Stimulated activated CD4-positive, alpha-beta T cell treated with anti-CD3 and anti-CD28 coated beads, Interleukin-15, amount 100 ng/mL, for 1 hour (primary cell): ENCODE measurements at regions not wholly inside any gene's neighbourhood (a gene's known extent, or its start where the extent isn't known, plus 50 kb on each side); places are given as distances from the start of the nearest gene placed in this dataset.
"Not testable (repeated sequence)": the region's sequence is repeated elsewhere in the genome, so short reads cannot be mapped to it uniquely, and the experiment has no call there.

Source experiments
- DNase-seq, 2 donors: peaks; one replicate each; pipeline ENCODE4 v3.0.0-alpha.2; 2020; ENCODE audit warnings: low read depth in 1 of 2, low spot score in 1 of 2

DNA sequence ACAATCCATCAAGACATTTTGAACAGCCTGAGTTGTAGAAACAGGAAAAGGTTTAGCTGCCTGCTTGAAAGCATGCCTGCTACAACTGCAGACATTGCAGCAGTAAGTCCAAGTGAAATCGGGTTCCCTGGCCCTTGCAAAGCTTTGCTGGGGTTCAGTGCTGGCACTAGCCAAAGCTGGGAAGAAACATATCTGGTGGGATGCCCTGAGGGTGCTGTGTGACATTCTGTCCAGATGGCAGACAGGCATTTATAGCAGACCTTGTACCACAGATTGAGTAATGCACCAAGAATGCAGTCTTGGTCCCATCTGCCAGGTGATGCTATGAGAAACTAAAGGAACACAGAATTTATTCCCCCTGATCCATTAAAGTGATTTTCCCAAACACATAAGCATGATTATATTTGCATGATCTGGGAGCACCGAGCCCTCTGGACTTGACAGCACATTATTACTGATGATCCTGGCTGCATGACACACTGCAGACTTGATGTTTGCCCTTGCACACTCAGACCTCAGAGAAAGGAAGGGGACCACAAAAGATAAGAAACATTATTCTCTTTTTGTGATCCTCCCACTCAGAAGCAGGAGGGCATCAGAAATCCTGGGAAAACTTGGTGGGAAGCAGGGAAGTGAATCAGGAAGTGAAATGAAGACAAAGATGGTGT lies 223.7 kb upstream of the FAM78B start:
- no peak for DNase-seq

DNA sequence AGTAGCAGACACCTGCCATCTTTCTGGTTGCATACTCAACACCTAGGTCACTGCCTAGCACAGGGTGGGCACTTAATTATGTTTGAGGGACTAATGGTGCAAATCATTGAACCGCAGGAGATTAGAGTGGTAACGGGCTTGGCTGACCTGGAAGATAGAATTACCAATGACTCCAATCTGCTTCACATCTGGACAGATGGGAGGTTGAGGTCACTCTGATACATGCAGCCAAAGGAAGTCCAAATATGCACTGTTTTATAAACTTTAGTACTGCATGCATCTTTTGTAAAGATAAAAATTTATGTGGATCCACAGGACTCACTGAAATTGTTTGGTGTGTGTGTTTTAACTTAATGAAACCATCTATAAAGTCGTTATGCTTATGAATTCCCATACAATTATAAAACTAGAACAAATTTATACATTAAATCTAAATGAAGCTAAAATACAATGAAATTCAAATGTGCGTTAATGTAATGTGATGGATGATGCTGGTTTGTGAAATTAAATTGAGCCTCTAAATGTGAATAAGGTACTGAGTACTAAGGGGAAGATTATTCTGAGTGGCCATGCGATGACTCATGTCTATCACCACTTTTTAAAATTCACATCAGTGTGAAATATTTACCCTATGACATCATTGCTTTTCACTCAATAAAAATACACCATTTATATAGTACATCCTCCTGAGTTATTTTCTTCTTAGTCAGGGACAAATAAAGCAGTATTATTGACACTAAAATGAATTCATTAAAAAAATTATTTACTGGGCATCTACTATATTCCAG lies 224.7 kb upstream of the FAM78B start:
- no peak for DNase-seq

DNA sequence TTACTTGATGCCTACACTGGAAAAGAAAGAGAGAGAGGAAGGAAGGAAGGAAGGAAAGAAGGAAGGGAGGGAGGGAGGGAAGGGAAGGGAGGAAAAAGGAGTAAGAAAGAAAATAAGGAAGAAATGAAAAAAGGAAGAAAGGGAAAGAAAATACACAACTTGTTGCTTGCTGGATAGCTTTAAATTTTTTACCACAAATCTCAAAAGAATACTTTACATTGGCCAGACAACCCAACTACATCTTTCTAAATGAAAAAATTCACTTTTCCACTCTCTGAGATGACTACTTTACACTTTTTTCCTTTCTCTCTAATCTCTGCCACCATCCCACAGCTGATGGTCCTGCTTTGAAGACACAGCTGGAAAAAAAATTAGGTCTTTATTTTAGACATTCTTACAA lies 228.9 kb upstream of the FAM78B start:
- no peak for DNase-seq

DNA sequence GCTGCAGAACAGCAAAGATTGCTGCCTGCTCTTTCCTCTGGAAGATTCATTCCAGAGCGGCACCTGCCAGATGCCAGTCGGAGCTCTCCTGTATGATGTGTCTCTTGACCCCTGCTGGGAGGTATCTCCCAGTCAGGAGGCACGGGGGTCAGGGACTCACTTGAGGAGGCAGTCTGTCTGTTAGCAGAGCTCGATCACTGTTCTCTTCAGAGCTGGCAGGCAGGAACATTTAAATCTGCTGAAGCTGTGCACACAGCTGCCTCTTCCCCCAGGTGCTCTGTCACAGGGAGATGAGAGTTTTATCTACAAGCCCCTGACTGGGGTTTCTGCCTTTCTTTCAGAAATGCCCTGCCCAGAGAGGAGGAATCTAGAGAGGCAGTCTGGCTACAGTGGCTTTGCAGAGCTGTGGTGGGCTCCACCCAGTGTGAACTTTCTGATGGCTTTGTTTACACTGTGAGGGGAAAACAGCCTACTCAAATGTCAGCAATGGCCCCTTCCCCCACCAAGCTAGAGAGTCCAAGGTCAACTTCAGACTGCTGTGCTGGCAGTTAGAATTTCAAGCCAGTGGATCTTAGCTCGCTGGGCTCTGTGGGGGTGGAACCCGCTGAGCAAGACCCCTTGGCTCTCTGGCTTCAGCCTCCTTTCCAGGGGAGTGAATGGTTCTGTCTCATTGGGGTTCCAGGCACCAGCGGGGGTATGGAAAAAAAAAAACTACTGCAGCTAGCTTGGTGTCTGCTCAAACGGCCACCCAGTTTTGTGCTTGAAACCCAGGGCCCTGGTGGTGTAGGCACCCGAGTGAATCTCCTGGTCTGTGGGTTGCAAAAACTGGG lies 242.7 kb upstream of the FAM78B start:
- not testable (repeated sequence) for DNase-seq

DNA sequence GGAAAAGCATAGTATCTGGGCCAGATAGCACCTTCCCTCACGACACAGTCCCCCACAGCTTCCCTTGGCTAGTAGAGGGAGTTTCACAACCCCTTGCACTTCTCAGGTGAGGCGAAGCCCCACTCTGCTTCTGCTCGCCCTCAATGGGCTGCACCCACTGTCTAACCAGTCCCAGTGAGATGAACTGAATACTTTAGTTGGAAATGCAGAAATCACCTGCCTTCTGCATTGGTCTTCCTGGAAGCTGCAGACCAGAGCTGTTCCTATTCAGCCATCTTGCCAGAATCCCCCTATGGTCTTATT lies 243.2 kb upstream of the FAM78B start:
- no peak for DNase-seq

DNA sequence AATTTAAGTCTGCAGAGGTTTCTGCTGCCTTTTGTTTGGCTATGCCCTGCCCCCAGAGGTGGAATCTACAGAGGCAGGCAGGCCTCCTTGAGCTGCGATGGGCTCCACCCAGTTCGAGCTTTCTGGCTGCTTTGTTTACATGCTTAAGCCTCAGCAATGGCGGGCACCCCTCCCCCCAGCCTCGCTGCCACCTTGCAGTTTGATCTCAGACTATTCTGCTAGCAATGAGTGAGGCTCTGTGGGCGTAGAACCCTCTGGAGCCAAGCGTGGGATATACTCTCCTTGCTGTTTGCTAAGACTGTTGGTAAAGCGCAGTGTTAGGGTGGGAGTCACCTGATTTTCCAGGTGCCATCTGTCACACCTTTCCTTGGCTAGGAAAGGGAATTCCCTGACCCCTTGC lies 250.0 kb upstream of the FAM78B start:
- not testable (repeated sequence) for DNase-seq

DNA sequence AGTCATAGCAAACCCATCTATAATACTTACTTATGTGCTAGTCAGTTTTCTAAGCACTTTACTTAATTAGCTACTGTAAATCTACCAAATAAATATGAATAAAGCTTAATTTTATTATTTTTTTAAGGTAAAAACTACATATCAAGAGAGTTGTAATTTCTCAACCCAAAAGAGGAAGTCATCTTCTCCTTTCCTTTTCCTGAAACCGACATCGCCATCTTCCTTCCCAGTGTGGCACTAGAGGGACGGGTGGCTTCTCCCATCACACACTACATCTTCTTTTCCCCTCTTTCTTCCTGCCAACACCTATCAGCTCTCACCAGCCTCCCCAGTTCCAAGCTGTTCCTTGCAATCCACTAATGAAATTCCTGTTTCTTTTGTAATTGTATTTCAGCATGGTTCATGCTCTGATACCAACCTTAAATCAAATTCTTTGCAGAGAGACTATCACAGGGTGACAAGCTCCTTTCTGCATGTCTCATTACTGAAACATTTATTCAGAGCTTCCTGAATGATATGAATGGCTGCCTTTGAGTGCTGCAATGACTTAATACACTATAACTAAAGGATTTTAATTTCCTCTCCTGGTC lies 251.6 kb upstream of the FAM78B start:
- DNase-seq: no peak

DNA sequence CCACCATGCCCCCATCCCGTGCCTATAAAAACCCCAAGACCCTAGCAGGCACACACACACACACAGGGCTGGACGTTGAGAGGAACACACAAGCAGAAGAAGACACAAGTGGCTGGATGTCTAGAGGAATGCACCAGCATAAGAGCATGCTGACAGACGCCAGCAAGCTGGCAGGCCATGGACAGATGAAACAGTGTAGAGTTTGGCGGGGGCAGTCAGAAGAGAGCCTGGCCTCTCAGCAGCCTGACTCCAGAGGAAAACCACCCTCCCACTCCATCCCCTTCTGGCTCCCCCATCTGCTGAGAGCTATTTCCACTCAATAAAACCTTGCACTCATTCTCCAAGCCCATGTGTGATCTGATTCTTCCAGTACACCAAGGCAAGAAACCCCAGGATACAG lies 255.8 kb upstream of the FAM78B start:
- DNase-seq: not testable (repeated sequence)

DNA sequence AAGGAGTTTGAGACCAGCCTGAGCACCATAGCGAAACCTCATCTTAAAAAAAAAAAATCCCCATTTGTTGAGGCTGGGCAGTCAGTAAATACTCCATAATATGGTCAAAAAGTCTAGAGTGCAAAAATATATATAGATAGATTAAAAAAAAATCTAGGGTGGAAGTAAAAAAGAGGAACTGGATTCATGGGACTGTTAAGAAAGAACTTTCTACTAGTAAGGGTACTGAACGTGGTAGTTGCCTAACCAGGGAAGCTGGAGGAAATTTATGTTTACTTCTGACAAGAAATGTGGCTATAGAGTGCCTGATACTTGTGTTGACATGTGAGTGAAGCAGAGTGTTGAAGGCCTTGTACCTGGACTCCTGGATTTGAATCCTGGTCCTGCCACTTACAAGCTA lies 265.9 kb upstream of the FAM78B start:
- DNase-seq: no peak

DNA sequence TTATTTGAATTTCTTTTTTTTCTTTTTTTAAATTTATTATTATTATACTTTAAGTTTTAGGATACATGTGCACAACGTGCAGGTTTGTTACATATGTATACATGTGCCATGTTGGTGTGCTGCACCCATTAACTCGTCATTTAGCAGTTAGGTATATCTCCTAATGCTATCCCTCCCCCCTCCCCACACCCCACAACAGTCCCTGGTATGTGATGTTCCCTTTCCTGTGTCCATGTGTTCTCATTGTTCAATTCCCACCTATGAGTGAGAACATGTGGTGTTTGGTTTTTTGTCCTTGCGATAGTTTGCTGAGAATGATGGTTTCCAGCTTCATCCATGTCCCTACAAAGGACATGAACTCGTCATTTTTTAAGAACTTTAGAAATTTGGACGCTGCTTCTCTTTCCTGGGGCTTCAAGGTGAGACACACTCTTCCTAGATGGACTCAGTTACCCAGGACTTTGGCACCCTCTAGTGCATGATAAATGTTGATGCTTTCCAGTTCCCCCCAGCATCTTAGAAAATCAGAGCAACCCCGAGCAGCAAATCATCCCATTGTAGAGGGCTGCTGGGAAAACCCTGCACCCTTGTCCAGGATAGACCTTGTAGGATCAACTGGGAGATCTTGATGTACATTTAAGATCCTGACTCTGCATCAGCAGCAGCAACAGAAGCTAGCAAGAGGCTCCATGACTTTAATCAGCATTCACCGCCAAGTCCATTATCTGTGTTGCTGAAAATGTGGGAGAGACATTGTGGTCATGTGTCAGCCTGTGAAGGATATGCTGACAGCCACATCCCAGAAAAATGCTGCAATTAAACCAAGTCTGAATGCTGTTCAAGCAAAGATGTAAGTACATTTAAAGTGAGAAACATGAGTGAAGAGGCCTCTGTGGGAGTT lies 266.9 kb upstream of the FAM78B start:
- DNase-seq: not testable (repeated sequence)

DNA sequence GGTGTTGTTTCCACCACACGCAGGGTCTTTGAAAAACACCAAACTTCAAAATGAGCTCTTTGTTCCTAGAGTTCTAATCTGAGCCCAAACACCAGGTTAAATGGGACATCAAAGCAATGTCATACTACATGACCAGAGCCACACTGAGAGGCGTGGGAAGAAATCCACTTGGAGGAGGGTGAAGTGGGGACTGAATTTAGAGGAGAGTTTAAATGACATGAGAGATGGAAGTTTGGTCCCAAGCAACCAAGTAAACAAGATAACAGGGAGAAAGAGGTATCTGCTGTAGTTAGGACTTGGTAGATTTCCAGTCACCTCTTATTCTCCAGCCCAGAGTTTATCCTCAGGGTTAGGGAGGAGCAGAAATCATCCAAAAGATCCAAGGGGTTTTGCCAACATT lies 290.9 kb upstream of the FAM78B start:
- no peak for DNase-seq

DNA sequence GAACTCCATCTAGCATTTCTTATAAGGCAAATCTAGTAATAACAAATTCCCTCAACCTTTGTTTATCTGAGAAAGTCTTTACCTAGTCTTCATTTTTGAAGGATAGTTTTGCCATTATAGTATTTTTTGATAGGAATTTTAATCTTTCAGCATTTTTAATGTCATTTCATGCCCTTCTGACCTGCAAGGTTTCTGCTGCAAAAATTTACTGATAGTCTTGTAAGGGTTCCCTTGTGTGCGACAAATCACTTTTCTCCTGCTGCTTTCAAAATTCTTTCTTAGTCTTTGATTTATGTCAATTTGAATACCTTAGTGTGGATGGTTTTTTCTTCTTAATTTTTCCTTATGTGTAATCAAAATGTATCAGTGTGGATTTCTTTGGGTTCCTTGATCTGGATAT lies 297.5 kb upstream of the FAM78B start:
- no peak for DNase-seq

DNA sequence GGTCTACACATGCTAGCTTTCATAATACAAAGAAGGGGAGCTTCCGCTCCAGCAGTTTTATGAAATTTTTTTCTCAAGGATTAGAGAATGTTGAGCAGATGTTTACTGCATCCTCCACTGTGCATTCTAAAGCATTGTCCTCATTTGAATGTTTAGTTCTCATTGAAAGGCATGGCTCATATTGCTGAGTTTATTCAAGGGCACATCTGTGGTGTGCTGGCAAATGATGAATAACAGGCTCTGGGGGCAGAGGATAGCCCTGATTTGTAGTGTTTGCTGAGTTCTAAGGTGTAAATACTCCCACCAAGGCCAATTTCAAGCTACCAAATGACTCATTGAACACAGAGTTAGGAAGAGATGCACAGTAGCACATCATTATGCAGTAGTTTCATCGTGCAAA lies 303.2 kb upstream of the FAM78B start:
- DNase-seq: no peak

DNA sequence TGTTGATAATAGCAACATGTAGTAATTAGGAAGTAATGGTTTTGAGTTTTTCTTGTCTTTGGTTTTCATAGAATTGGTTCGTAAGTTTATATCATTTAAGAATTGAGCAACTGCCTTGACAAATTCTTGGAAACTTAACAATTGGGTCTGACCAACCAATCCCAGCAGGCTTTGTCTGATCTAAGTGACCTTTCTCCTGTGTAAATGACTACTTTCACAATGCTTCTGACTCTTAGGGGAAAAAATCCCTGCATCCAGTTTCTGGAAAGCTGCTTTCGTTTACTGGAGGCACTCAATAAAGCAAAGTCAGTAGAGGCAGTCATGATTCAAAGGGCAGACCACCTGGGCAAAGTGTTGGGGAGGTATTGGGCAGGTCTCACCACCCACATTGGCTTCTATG lies 303.6 kb upstream of the FAM78B start:
- DNase-seq: no peak

DNA sequence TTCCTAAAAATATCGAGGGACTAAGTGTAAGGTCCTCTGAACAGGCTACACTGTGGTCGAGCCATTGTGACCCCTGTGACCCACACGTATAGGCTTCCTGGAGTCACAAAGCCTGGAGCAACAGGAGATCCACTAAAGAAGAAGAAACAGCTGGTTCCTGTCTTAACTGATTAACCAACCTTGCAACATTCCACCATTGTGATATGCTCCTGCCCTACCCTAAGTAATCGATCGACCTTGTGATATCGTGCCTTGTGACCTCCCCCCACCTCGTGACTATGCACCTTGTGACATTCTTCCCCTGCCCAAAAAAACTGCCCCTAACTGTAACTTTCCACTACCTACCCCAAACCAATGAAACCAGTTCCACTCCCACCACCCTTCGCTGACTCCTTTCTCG lies 304.6 kb upstream of the FAM78B start:
- DNase-seq: no peak

DNA sequence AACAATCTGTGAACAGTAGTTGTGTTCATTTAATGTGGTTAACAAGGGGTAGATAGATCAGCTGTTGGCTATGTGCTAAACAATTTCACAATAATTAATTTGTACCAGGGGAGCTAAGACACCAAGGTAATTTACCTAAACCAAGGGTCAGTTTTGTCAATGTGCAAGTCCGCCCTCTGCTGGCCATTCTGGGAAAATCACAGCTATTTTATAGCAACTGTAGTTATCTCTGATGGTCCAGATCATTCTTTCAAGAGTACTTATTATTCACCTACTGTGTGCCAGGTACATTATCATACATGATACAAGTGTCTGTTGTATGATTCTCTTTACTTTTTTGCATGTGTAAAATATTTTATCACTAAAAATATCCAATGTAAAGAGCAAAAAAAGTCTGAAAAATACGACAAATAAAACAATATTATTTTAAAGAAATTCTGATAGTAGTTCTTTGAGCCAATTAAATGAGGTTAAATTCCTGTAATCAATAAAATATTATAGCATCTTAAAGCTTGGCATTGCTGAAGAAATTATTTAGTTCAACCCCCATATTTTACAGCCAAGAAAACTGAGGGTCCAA lies 312.3 kb upstream of the FAM78B start:
- peak; percentile 11 to 15 for DNase-seq

DNA sequence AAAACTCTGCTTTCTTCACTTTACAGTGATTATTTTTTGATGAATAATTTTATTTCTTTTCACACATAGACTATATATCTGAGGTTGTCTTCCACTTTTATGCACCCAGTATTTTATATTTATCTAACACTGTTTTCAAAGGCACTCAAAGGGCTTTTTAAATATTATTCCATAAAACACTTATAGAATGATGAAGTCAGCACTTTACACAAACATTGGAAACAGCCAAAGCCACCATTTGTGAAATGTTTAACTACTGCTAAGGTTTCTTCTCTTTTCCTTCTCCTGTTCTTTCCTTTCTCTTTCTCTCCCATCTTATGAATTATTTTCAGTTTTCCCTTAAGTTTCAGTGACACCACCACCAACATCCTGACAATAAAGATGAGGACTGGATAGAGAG lies 317.7 kb upstream of the FAM78B start:
- no peak for DNase-seq

DNA sequence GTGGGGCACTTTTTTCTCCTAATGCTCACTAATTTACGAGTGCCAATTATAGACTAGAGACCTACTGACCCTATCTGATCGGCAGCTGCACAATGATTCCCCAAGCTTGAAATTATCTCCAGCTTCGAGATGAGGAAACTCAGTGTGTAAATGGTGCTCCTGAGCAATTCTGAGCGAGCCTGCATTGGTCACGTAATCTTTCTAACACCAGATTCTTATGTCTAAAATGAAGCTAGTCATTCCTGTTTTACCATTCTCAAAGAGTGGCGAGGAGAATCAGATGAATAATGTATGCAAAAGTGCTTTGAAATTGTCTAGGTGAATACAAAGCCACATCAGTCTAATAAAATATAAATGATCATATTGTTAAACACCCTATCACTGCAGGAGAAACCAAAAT lies 318.1 kb upstream of the FAM78B start:
- DNase-seq: no peak

DNA sequence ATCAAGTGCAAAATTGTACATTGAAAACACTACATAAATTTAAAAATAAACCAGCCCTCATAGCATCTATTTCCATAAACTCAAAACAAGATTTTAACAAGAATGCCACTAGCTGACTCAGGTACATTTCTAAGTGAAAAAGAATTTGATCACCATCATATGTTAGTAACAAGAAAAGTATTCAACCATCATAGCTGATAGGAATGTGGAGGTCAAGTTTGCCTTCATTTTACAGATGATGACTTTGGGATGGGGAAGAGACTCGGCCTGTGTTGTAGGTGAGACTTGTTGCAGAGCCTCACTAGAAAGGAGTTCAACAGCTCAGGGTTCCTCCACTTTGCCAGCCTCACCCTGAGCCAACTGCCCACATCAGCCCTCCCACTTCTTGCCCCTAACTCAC lies 318.8 kb upstream of the FAM78B start:
- no peak for DNase-seq

DNA sequence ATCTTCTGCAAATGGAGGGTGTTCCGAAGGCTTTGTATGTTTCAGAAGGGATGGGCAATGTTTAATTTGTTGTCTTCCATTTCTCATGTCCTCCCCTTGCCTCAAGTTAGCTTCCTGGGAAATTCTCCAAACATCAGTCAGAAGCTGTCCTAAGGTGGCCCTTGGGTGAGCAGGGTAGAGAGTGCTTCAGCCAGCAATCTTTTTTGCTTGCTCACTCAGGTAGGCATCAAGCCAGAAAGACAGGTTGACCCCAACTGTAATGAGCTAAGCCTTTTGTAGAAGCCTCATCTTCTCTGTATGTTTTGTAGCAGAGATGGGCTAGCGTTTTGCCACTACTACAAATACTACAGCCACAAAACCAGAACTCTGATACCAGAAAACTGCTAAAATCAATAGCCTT lies 321.5 kb upstream of the FAM78B start:
- no peak for DNase-seq

DNA sequence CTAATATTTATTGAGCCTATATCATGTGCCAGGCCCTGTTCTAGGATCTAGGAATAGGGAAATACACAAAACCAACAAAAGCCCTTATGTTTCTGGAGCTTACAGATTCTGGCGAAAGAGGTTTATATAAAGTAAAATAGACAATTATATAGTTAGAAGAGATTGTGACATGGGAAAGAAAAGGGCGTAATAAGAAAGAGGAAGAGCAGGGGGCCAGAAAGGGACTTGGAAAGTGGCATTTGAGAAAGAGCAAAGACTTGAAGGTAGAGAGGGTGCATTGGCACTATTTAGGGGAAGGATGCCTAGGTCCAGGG lies 322.5 kb upstream of the FAM78B start:
- DNase-seq: no peak
